IMR-90 (cell line): ENCODE measurements at regions not wholly inside any gene's neighbourhood (a gene's known extent, or its start where the extent isn't known, plus 50 kb on each side); places are given as distances from the start of the nearest gene placed in this dataset.

Experiments
- ATAC-seq: fragments of 200-7000 bp; cut with Tn5 transposase; 2 replicates; pipeline ENCODE4 v1.9.1; 2020; ENCODE audit warnings: low read depth, mild to moderate bottlenecking, moderate library complexity
- BruUV-seq: library from RNA; stranded (reverse); fragments of 400-500 nt; replicated peaks from 2 replicates; lab custom pipeline; 2021; lab: Mats Ljungman, UMichigan
- CTCF ChIA-PET: fragments of 300-600 bp; formaldehyde crosslinking; extraction: SDS; loops from one replicate; lab custom pipeline; 2021; ENCODE audit warnings: antibody characterized with exemption; lab: Yijun Ruan, JAX
- POLR2A ChIA-PET: fragments of 300-600 bp; sonication (Branson Sonifier 250); formaldehyde crosslinking; loops from one replicate; lab custom pipeline; 2022; ENCODE audit warnings: antibody characterized with exemption; ENCODE audit not compliant: unreplicated experiment; lab: Charles Lee
- DNase-seq: peaks from one replicate; pipeline ENCODE4 v3.0.0; 2013
- H2AFZ ChIP-seq: replicated peaks from 2 replicates; pipeline ENCODE3; 2013; ENCODE audit warnings: low read length, mild to moderate bottlenecking; ENCODE audit not compliant: poor library complexity
- H2AK5ac ChIP-seq: 2 replicates; pipeline ENCODE4 v1.6.1; 2013; ENCODE audit warnings: low read depth, low read length, inconsistent platforms
- H2AK9ac ChIP-seq: replicated peaks from 2 replicates; pipeline ENCODE3; 2013; ENCODE audit warnings: mild to moderate bottlenecking, low read depth, low read length, moderate library complexity; ENCODE audit not compliant: poor library complexity
- H2BK120ac ChIP-seq: 2 replicates; pipeline ENCODE4 v1.6.1; 2013; ENCODE audit warnings: low read depth, low read length, inconsistent platforms
- H2BK15ac ChIP-seq: 3 replicates; pipeline ENCODE4 v1.6.1; 2013; ENCODE audit warnings: low read depth, low read length, inconsistent platforms
- H2BK20ac ChIP-seq: 2 replicates; pipeline ENCODE4 v1.6.1; 2013; ENCODE audit warnings: low read depth, mild to moderate bottlenecking, inconsistent platforms, low read length, moderate library complexity
- H2BK5ac ChIP-seq: 2 replicates; pipeline ENCODE4 v1.6.1; 2013; ENCODE audit warnings: mild to moderate bottlenecking, low read depth, low read length, inconsistent platforms; ENCODE audit not compliant: poor library complexity, severe bottlenecking
- H3K14ac ChIP-seq: replicated peaks from 2 replicates; pipeline ENCODE4 v1.6.1; 2013; ENCODE audit warnings: low read depth, low read length, inconsistent platforms
- H3K18ac ChIP-seq: 2 replicates; pipeline ENCODE4 v1.6.1; 2013; ENCODE audit warnings: low read depth, low read length, control low read depth
- H3K23ac ChIP-seq: 2 replicates; pipeline ENCODE4 v1.6.1; 2013; ENCODE audit warnings: low read depth, low read length, inconsistent platforms
- H3K27ac ChIP-seq: 2 replicates; pipeline ENCODE4 v1.5.1; 2013; ENCODE audit warnings: mild to moderate bottlenecking, control low read depth, low read length; ENCODE audit not compliant: insufficient read depth
- H3K27me3 ChIP-seq: 2 replicates; pipeline ENCODE4 v1.6.1; 2013; ENCODE audit warnings: low read length; ENCODE audit not compliant: control insufficient read depth, insufficient read depth
- H3K36me3 ChIP-seq: 2 replicates; pipeline ENCODE4 v1.6.1; 2013; ENCODE audit warnings: low read length, mixed read lengths; ENCODE audit not compliant: control insufficient read depth, insufficient read depth
- H3K4ac ChIP-seq: 2 replicates; pipeline ENCODE4 v1.6.1; 2013; ENCODE audit warnings: low read depth, low read length, inconsistent platforms
- H3K4me1 ChIP-seq: 2 replicates; pipeline ENCODE4 v1.6.1; 2013; ENCODE audit warnings: low read length, mixed read lengths; ENCODE audit not compliant: control insufficient read depth, insufficient read depth
- H3K4me2 ChIP-seq: 2 replicates; pipeline ENCODE4 v1.6.1; 2013; ENCODE audit warnings: low read depth, mild to moderate bottlenecking, control low read depth, low read length, moderate library complexity
- H3K4me3 ChIP-seq: 2 replicates; pipeline ENCODE4 v1.5.1; 2013; ENCODE audit warnings: low read depth, mild to moderate bottlenecking, control low read depth, low read length, moderate library complexity; ENCODE audit not compliant: insufficient read depth
- H3K56ac ChIP-seq: 2 replicates; pipeline ENCODE4 v1.6.1; 2013; ENCODE audit warnings: low read length, inconsistent platforms; ENCODE audit not compliant: insufficient read depth; ENCODE audit errors: extremely low read depth
- H3K79me1 ChIP-seq, 2 experiments: 2 replicates each; pipeline ENCODE4 v1.6.1; 2013; ENCODE audit warnings: low read length in 2 of 2, inconsistent platforms in 1 of 2, low read depth in 1 of 2
- H3K9ac ChIP-seq: 2 replicates; pipeline ENCODE4 v1.6.1; 2013; ENCODE audit warnings: low read depth, low read length, control low read depth
- H3K9me1 ChIP-seq: 2 replicates; pipeline ENCODE4 v1.6.1; 2013; ENCODE audit warnings: low read length, inconsistent platforms; ENCODE audit not compliant: insufficient read depth
- H3K9me3 ChIP-seq: 2 replicates; pipeline ENCODE4 v1.6.1; 2013; ENCODE audit warnings: low read length; ENCODE audit not compliant: control insufficient read depth, insufficient read depth
- H4K20me1 ChIP-seq: 2 replicates; pipeline ENCODE4 v1.6.1; 2013; ENCODE audit warnings: low read length, inconsistent platforms; ENCODE audit not compliant: insufficient read depth
- H4K5ac ChIP-seq: 2 replicates; pipeline ENCODE4 v1.6.1; 2013; ENCODE audit warnings: mild to moderate bottlenecking, low read depth, low read length, control low read depth
- H4K8ac ChIP-seq, 2 experiments: 2 replicates each; pipeline ENCODE4 v1.6.1; 2013; ENCODE audit warnings: low read depth in 2 of 2, low read length in 2 of 2, control low read depth in 1 of 2, inconsistent platforms in 1 of 2
- H4K91ac ChIP-seq: 2 replicates; pipeline ENCODE4 v1.6.1; 2013; ENCODE audit warnings: low read depth, low read length, inconsistent platforms; ENCODE audit not compliant: insufficient read depth
- BHLHE40 ChIP-seq: fragments of 150-350 bp; IDR thresholded peaks from 2 replicates; pipeline ENCODE4 v1.6.1; 2016; ENCODE audit warnings: mild to moderate bottlenecking, low read depth, low read length
- CEBPB ChIP-seq: IDR thresholded peaks from 2 replicates; pipeline ENCODE4 v1.6.1; 2012; ENCODE audit warnings: low read depth, low read length, improper control_type of control experiment
- CHD1 ChIP-seq: IDR thresholded peaks from 2 replicates; pipeline ENCODE4 v1.6.1; 2012; ENCODE audit warnings: low read depth, low read length, improper control_type of control experiment
- FOS ChIP-seq: fragments of 150-350 bp; IDR thresholded peaks from 2 replicates; pipeline ENCODE4 v1.6.1; 2016; ENCODE audit warnings: low read depth, low read length
- MAFK ChIP-seq: IDR thresholded peaks from 2 replicates; pipeline ENCODE4 v1.6.1; 2012; ENCODE audit warnings: low read depth, low read length, improper control_type of control experiment
- MAZ ChIP-seq: IDR thresholded peaks from 2 replicates; pipeline ENCODE4 v1.6.1; 2012; ENCODE audit warnings: low read depth, mild to moderate bottlenecking, low read length, improper control_type of control experiment, moderate library complexity, borderline replicate concordance
- MXI1 ChIP-seq: IDR thresholded peaks from 2 replicates; pipeline ENCODE4 v1.6.1; 2012; ENCODE audit warnings: low read depth, mild to moderate bottlenecking, low read length, moderate library complexity, borderline replicate concordance
- NFE2L2 ChIP-seq: fragments of 150-350 bp; IDR thresholded peaks from 2 replicates; pipeline ENCODE4 v1.6.1; 2016; ENCODE audit warnings: low read depth, mild to moderate bottlenecking, low read length
- POLR2A ChIP-seq: IDR thresholded peaks from 2 replicates; pipeline ENCODE4 v1.6.1; 2012; ENCODE audit warnings: mild to moderate bottlenecking, low read depth, low read length
- RAD21 ChIP-seq: IDR thresholded peaks from 2 replicates; pipeline ENCODE4 v1.6.1; 2012; ENCODE audit warnings: low read length, improper control_type of control experiment
- RCOR1 ChIP-seq: IDR thresholded peaks from 2 replicates; pipeline ENCODE4 v1.6.1; 2012; ENCODE audit warnings: mild to moderate bottlenecking, low read length, improper control_type of control experiment; ENCODE audit not compliant: insufficient replicate concordance
- RFX5 ChIP-seq: IDR thresholded peaks from 2 replicates; pipeline ENCODE4 v1.8.0; 2012; ENCODE audit warnings: low read depth, mild to moderate bottlenecking, low read length, moderate library complexity
- SMC3 ChIP-seq: fragments of 150-350 bp; IDR thresholded peaks from 2 replicates; pipeline ENCODE4 v1.6.1; 2016; ENCODE audit warnings: low read depth, mild to moderate bottlenecking, antibody characterized with exemption, low read length, moderate library complexity
- WGBS, 2 experiments: methylation state at CpG; one replicate each; pipeline versions ENCODE4 v1.1.5 to v1.1.7; 2013; ENCODE audit warnings: missing lambda C conversion rate in 2 of 2; ENCODE audit not compliant: insufficient read length in 1 of 2; ENCODE audit errors: extremely low coverage in 2 of 2; 5-methylcytosine and 5-hydroxymethylcytosine counted together
- dilution Hi-C: fragments of 300-500 bp; cut with HindIII; formaldehyde crosslinking; loops from one replicate; pipeline ENCODE4 v1.14.3; 2018; ENCODE audit warnings: low sequenced_read_pairs; ENCODE audit not compliant: unreplicated experiment
- in situ Hi-C: fragments of 300-500 bp; cut with MboI; formaldehyde crosslinking; loops from 3 replicates; pipeline ENCODE4 v1.14.3; 2019; ENCODE audit warnings: low sequenced_read_pairs, inconsistent platforms, mixed read lengths
- intact Hi-C: fragments of 100-400 bp; cut with micrococcal nuclease; formaldehyde crosslinking; loops from 2 replicates; pipeline ENCODE4 v1.10.0; 2022
- TF ChIP-seq, protein P1 (sequence below): fragments of 150-350 bp; IDR thresholded peaks from 2 replicates; pipeline ENCODE4 v1.6.1; 2016; ENCODE audit warnings: low read depth, mild to moderate bottlenecking, low read length, moderate library complexity, borderline replicate concordance
- TF ChIP-seq, protein P2 (sequence below): fragments of 150-350 bp; IDR thresholded peaks from 2 replicates; pipeline ENCODE4 v1.6.1; 2017; ENCODE audit warnings: mild to moderate bottlenecking, antibody characterized with exemption, low read length, low read depth
- TF ChIP-seq, protein P3 (sequence below): conservative IDR thresholded peaks from 2 replicates; pipeline ENCODE4 v1.5.1; 2012; ENCODE audit warnings: mild to moderate bottlenecking, low read depth, low read length, improper control_type of control experiment

DNA sequence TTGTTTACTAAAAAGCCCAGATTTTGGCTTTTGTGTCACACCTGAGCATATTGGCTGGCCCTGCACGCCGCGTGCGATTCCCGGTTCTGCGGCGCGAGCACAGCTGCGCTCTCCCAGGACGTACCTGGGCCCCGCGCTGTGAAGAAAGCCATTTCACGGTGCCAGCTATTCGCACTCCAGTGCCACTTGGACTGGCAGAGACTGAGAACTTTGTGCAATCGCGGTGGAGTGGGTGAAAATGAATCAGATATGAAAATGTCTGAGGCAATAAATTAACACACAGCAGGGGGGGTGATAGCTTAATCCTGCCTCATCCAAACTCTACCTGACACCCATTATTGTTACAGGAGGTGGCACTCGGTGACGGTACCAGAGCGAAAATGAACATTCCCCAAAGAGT is 330.1 kb upstream of the MGMT start:
- Histone ChIP-seq H3K27me3 (no peaks in the 10 kb centered on the region; the same call in 1 of the 2 replicates), H2BK5ac (no peak overlapping the region), H4K20me1 (no peaks in the 10 kb centered on the region), H3K4me2 (no peak overlapping the region), H3K4me1 (no peaks in the 10 kb centered on the region), H3K4me3 (no peak overlapping the region), H3K9me1 (no peaks in the 10 kb centered on the region), H2BK120ac (no peak overlapping the region), H3K18ac (no peak overlapping the region), H3K56ac (no peak overlapping the region), H2BK20ac (no peak overlapping the region), H4K91ac (no peak overlapping the region), H3K23ac (no peak overlapping the region), H2AFZ (no peak overlapping the region), H4K8ac (no peak overlapping the region), H3K4ac (no peak overlapping the region), H2AK9ac (no peak overlapping the region), H3K27ac (no peak overlapping the region), H2AK5ac (no peak overlapping the region), H2BK15ac (no peak overlapping the region), H3K9ac (no peak overlapping the region), H4K5ac (no peak overlapping the region), H3K36me3 (no peaks in the 10 kb centered on the region), H3K9me3 (peaks cover 9% of the 10 kb centered on the region; the same call in 1 of the 2 replicates), H3K14ac (no peak overlapping the region), H3K79me1 (no peaks in the 10 kb centered on the region)
- DNase-seq (no peak), ATAC-seq (no peak)
- intact Hi-C loops (no loop called here), dilution Hi-C loops (no loop called here), in situ Hi-C loops (no loop called here)
- 96% methylated on average over 14 of the region's 19 CpGs; no CpG with 5 or more reads in 1 of the 2 experiments for WGBS, 2 experiments
- POLR2A ChIA-PET, result no interaction called here
- BruUV-seq, result no TSS peak
- TF ChIP-seq FOS (no peak), SMC3 (no peak), NFE2L2 (no peak), CHD1 (no peak), CEBPB (no peak), MAZ (no peak), RCOR1 (no peak), BHLHE40 (no peak), MAFK (no peak), RAD21 (no peak), POLR2A (no peak), RFX5 (no peak), MXI1 (no peak)
- TF ChIP-seq, protein P1, sequence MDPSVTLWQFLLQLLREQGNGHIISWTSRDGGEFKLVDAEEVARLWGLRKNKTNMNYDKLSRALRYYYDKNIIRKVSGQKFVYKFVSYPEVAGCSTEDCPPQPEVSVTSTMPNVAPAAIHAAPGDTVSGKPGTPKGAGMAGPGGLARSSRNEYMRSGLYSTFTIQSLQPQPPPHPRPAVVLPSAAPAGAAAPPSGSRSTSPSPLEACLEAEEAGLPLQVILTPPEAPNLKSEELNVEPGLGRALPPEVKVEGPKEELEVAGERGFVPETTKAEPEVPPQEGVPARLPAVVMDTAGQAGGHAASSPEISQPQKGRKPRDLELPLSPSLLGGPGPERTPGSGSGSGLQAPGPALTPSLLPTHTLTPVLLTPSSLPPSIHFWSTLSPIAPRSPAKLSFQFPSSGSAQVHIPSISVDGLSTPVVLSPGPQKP, result no peak
- TF ChIP-seq, protein P2, sequence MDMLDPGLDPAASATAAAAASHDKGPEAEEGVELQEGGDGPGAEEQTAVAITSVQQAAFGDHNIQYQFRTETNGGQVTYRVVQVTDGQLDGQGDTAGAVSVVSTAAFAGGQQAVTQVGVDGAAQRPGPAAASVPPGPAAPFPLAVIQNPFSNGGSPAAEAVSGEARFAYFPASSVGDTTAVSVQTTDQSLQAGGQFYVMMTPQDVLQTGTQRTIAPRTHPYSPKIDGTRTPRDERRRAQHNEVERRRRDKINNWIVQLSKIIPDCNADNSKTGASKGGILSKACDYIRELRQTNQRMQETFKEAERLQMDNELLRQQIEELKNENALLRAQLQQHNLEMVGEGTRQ, result no peak
- TF ChIP-seq, protein P3, sequence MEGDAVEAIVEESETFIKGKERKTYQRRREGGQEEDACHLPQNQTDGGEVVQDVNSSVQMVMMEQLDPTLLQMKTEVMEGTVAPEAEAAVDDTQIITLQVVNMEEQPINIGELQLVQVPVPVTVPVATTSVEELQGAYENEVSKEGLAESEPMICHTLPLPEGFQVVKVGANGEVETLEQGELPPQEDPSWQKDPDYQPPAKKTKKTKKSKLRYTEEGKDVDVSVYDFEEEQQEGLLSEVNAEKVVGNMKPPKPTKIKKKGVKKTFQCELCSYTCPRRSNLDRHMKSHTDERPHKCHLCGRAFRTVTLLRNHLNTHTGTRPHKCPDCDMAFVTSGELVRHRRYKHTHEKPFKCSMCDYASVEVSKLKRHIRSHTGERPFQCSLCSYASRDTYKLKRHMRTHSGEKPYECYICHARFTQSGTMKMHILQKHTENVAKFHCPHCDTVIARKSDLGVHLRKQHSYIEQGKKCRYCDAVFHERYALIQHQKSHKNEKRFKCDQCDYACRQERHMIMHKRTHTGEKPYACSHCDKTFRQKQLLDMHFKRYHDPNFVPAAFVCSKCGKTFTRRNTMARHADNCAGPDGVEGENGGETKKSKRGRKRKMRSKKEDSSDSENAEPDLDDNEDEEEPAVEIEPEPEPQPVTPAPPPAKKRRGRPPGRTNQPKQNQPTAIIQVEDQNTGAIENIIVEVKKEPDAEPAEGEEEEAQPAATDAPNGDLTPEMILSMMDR, result no peak
- CTCF ChIA-PET, result no interaction called here
